ENCODE measurements at regions not wholly inside any gene's neighbourhood (a gene's known extent, or its start where the extent isn't known, plus 50 kb on each side); places are given as distances from the start of the nearest gene placed in this dataset.

DNA sequence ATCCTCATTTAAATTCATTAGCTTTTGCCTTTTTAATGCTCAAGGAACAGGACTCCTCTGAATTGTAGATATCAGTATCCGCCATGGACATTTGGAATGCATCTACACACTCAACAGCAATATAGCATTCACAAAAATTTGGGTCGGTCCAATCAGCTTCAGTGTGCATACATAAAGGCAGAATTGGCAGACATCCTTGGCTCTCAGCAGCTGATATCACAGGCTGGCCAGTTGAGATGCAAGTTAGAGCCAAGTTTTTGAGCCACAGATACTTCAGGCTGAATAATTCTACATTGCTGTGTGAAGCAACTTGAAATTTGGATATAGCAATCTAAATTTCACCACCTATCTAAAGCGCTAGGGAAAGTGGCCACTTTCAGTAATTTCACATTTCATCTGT is 821.1 kb downstream of the PCDH19 start:
- Mint-ChIP-seq H3K9me3 (peaks cover 0 to 12% (median 6%) of the 10 kb centered on the region in 5 donors), H3K27ac (no peak overlapping the region), H3K4me3 (no peak overlapping the region), H3K36me3 (no peaks in the 10 kb centered on the region), H3K27me3 (no peaks in the 10 kb centered on the region), H3K4me1 (no peaks in the 10 kb centered on the region)
- no peak for DNase-seq
- Histone ChIP-seq H3K36me3 (ENCODE audit: insufficient read depth, low read length) (no peaks in the 10 kb centered on the region), H3K4me1 (ENCODE audit: insufficient read depth, low read length) (no peaks in the 10 kb centered on the region), H3K4me3 (ENCODE audit: low read length) (no peak overlapping the region), H3K9me3 (ENCODE audit: low read length) (no peaks in the 10 kb centered on the region), H3K27ac (ENCODE audit: low read depth, low read length) (no peak overlapping the region), H3K27me3 (ENCODE audit: insufficient read depth, low read length, poor library complexity, severe bottlenecking) (no peaks in the 10 kb centered on the region)
- ChIA-PET POLR2A (no interaction called here), CTCF (no interaction called here)

DNA sequence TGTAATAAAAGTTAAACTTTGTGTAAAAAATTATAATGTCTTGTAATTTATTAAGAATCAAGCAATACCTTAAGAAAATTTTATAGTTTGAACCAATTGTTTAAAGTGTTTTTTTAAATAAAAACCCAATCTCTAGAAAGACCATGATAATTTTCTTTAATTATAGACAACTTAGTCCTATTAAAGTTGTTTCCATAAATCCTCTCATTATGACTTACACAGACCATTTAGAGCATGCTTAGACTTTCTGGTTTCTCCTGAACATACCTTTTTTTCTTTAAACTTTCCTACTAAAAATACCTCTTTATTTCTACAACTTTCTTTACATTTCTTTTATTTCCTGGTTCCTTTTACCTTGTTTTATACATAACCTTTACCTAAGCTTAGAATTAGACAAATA is 837.4 kb downstream of the PCDH19 start:
- ChIA-PET CTCF (no interaction called here), POLR2A (no interaction called here)
- H3K9me3 Mint-ChIP-seq = peaks cover 7 to 20% (median 13%) of the 10 kb centered on the region in 5 donors
- Histone ChIP-seq H3K27me3 (ENCODE audit: insufficient read depth, low read length, poor library complexity, severe bottlenecking) (no peaks in the 10 kb centered on the region), H3K9me3 (ENCODE audit: low read length) (no peaks in the 10 kb centered on the region), H3K4me3 (ENCODE audit: low read length) (no peak overlapping the region), H3K27ac (ENCODE audit: low read depth, low read length) (no peak overlapping the region), H3K36me3 (ENCODE audit: insufficient read depth, low read length) (no peaks in the 10 kb centered on the region), H3K4me1 (ENCODE audit: insufficient read depth, low read length) (no peaks in the 10 kb centered on the region)
- DNase-seq = no peak
- no peaks in the 10 kb centered on the region for H3K36me3 Mint-ChIP-seq
- no peak overlapping the region for H3K4me3 Mint-ChIP-seq
- H3K27ac Mint-ChIP-seq = no peak overlapping the region
- H3K27me3 Mint-ChIP-seq = peaks cover 0 to 3% of the 10 kb centered on the region in 2 donors
- no peaks in the 10 kb centered on the region for H3K4me1 Mint-ChIP-seq

DNA sequence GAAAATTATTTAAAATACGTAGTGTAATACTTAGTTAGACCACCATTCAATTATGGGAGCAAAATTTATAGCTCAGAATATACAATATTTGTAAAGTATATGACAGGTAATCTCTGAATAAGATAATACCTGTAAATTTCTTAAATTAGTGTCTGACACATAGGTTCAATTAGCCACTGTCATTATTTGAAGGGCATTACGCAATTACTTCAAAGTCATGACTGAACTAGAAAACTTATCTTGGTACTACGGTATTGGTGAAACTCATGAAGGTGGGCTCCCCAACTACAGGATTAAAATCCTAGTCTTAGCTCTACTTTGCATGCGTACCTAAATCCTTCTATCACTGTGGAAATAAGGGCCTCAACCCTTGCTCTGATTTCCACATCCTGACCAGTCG is 860.7 kb downstream of the PCDH19 start:
- H3K4me1 ChIP-seq (ENCODE audit: insufficient read depth, low read length) = no peaks in the 10 kb centered on the region
- no peaks in the 10 kb centered on the region for H3K27me3 ChIP-seq (ENCODE audit: insufficient read depth, low read length, poor library complexity, severe bottlenecking)
- no peaks in the 10 kb centered on the region for H3K36me3 Mint-ChIP-seq
- no peaks in the 10 kb centered on the region for H3K27me3 Mint-ChIP-seq
- H3K27ac ChIP-seq (ENCODE audit: low read depth, low read length) = no peak overlapping the region
- H3K4me3 Mint-ChIP-seq = no peak overlapping the region
- H3K9me3 Mint-ChIP-seq = peaks cover 0 to 10% (median 0%) of the 10 kb centered on the region in 5 donors
- CTCF ChIA-PET = no interaction called here
- no peak overlapping the region for H3K27ac Mint-ChIP-seq
- no peak overlapping the region for H3K4me3 ChIP-seq (ENCODE audit: low read length)
- POLR2A ChIA-PET = no interaction called here
- H3K9me3 ChIP-seq (ENCODE audit: low read length) = no peaks in the 10 kb centered on the region
- no peaks in the 10 kb centered on the region for H3K4me1 Mint-ChIP-seq
- H3K36me3 ChIP-seq (ENCODE audit: insufficient read depth, low read length) = no peaks in the 10 kb centered on the region
- DNase-seq = no peak

DNA sequence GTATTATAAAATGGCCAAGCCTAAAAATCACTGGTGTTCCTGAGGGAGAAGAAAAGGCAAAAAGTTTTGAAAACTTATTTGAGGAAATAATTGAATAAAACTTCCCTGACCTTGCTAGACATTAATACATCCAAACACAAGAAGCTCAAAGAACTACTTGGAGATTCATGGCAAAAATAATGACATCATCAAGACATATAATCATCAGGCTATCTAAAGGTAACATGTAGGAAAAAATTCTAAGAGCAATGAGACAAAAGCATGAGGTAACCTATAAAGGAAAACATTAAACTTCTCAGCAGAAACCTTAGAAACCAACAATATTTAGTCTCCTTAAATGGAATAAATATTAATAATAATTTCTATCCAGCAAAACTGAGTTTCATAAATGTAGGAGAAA is 887.6 kb downstream of the PCDH19 start:
- H3K4me1 Mint-ChIP-seq = no peaks in the 10 kb centered on the region
- Histone ChIP-seq H3K4me1 (ENCODE audit: insufficient read depth, low read length) (no peaks in the 10 kb centered on the region), H3K9me3 (ENCODE audit: low read length) (no peaks in the 10 kb centered on the region), H3K36me3 (ENCODE audit: insufficient read depth, low read length) (no peaks in the 10 kb centered on the region), H3K27me3 (ENCODE audit: insufficient read depth, low read length, poor library complexity, severe bottlenecking) (no peaks in the 10 kb centered on the region), H3K4me3 (ENCODE audit: low read length) (no peak overlapping the region), H3K27ac (ENCODE audit: low read depth, low read length) (no peak overlapping the region)
- H3K4me3 Mint-ChIP-seq = no peak overlapping the region
- ChIA-PET POLR2A (no interaction called here), CTCF (no interaction called here)
- peaks cover 0 to 7% (median 1%) of the 10 kb centered on the region in 5 donors for H3K9me3 Mint-ChIP-seq
- no peaks in the 10 kb centered on the region for H3K36me3 Mint-ChIP-seq
- no peak for DNase-seq
- H3K27ac Mint-ChIP-seq = no peak overlapping the region
- H3K27me3 Mint-ChIP-seq = no peaks in the 10 kb centered on the region

DNA sequence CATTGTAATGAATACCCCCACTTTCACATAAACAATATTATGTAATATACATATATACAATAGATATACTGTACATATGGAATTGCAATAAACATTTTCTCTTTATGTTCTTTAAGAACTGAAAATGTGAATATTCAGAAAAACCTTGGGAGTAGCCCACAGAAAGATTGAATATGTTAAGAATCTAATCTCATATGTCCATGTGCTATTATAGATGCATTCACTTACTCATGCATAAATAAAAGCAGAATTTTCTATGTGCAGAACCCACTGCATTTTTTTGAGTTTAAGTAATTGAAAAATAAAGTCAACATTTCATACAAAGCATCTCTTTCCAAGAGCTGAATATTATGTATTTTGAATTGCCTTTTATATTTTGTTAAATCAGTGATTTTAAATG is 902.3 kb downstream of the PCDH19 start:
- Histone ChIP-seq H3K9me3 (ENCODE audit: low read length) (no peaks in the 10 kb centered on the region), H3K4me3 (ENCODE audit: low read length) (no peak overlapping the region), H3K27me3 (ENCODE audit: insufficient read depth, low read length, poor library complexity, severe bottlenecking) (no peaks in the 10 kb centered on the region), H3K4me1 (ENCODE audit: insufficient read depth, low read length) (no peaks in the 10 kb centered on the region), H3K27ac (ENCODE audit: low read depth, low read length) (no peak overlapping the region), H3K36me3 (ENCODE audit: insufficient read depth, low read length) (no peaks in the 10 kb centered on the region)
- no peak for DNase-seq
- Mint-ChIP-seq H3K27me3 (no peaks in the 10 kb centered on the region), H3K4me1 (no peaks in the 10 kb centered on the region), H3K36me3 (no peaks in the 10 kb centered on the region), H3K9me3 (peaks cover 0 to 3% (median 0%) of the 10 kb centered on the region in 5 donors), H3K27ac (no peak overlapping the region), H3K4me3 (no peak overlapping the region)
- ChIA-PET POLR2A (no interaction called here), CTCF (no interaction called here)

- no peaks in the 10 kb centered on the region for H3K9me3 ChIP-seq (ENCODE audit: low read length)
- H3K27ac ChIP-seq (ENCODE audit: low read depth, low read length) = no peak overlapping the region
- CTCF ChIA-PET = no interaction called here
- no peak for DNase-seq
- Mint-ChIP-seq H3K36me3 (no peaks in the 10 kb centered on the region), H3K27ac (no peak overlapping the region), H3K27me3 (peaks cover 0 to 5% of the 10 kb centered on the region in 2 donors), H3K4me1 (no peaks in the 10 kb centered on the region), H3K9me3 (peaks cover 0 to 18% (median 2%) of the 10 kb centered on the region in 5 donors), H3K4me3 (no peak overlapping the region)
- H3K4me1 ChIP-seq (ENCODE audit: insufficient read depth, low read length) = no peaks in the 10 kb centered on the region
- no peaks in the 10 kb centered on the region for H3K27me3 ChIP-seq (ENCODE audit: insufficient read depth, low read length, poor library complexity, severe bottlenecking)
- H3K4me3 ChIP-seq (ENCODE audit: low read length) = no peak overlapping the region
- POLR2A ChIA-PET = no interaction called here
- no peaks in the 10 kb centered on the region for H3K36me3 ChIP-seq (ENCODE audit: insufficient read depth, low read length)
Observed at GRCh38 chrX:99495453-99495852, 914.6 kb downstream of the PCDH19 start.

DNA sequence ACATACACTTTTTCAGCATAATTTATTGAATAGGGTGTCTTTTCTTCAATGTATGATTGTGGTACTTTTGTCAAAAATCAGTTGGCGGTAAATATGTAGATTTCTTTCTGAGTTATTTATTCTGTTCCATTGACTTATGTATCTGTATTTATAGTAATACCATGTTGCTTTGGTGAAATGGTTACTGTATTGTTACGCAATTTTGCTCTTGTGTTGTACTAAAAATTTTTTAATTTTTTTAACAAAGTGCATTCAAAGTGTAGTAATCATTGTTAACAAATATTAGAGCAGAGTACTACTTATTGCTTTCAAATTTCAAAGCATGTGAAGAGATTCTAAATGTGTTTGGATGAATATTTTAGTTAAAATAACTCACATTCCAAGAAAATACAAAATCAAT is 915.4 kb downstream of the PCDH19 start:
- Histone ChIP-seq H3K4me3 (ENCODE audit: low read length) (no peak overlapping the region), H3K4me1 (ENCODE audit: insufficient read depth, low read length) (no peaks in the 10 kb centered on the region), H3K36me3 (ENCODE audit: insufficient read depth, low read length) (no peaks in the 10 kb centered on the region), H3K27ac (ENCODE audit: low read depth, low read length) (no peak overlapping the region), H3K9me3 (ENCODE audit: low read length) (no peaks in the 10 kb centered on the region), H3K27me3 (ENCODE audit: insufficient read depth, low read length, poor library complexity, severe bottlenecking) (no peaks in the 10 kb centered on the region)
- Mint-ChIP-seq H3K9me3 (peaks cover 0 to 18% (median 2%) of the 10 kb centered on the region in 5 donors), H3K27ac (no peak overlapping the region), H3K4me1 (no peaks in the 10 kb centered on the region), H3K27me3 (peaks cover 0 to 5% of the 10 kb centered on the region in 2 donors), H3K4me3 (no peak overlapping the region), H3K36me3 (no peaks in the 10 kb centered on the region)
- POLR2A ChIA-PET = no interaction called here
- DNase-seq = no peak
- CTCF ChIA-PET = no interaction called here

DNA sequence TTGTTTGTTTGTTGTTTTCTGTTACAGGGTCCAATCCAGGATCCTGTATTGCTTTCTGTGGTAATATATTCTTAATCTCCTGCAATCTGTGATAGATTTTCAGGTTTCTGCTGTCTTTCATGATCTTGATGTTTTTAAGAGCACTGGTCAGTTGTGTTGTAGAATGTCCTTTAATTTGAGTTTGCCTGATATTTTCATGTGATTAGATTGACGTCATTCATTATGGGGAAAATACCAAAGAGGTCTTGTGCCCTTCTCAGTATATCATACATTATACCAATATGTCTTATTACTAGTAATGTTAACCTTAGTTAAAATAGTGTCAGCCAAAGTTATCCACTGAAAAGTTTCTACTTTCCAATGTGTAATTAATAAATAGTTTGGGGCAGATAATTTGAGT is 929.3 kb downstream of the PCDH19 start:
- Mint-ChIP-seq H3K9me3 (peaks cover 0 to 2% (median 0%) of the 10 kb centered on the region in 5 donors), H3K27me3 (peaks cover 0 to 2% of the 10 kb centered on the region in 2 donors), H3K27ac (no peak overlapping the region), H3K4me1 (no peaks in the 10 kb centered on the region), H3K36me3 (no peaks in the 10 kb centered on the region), H3K4me3 (no peak overlapping the region)
- CTCF ChIA-PET = no interaction called here
- Histone ChIP-seq H3K27me3 (ENCODE audit: insufficient read depth, low read length, poor library complexity, severe bottlenecking) (no peaks in the 10 kb centered on the region), H3K36me3 (ENCODE audit: insufficient read depth, low read length) (no peaks in the 10 kb centered on the region), H3K9me3 (ENCODE audit: low read length) (no peaks in the 10 kb centered on the region), H3K4me3 (ENCODE audit: low read length) (no peak overlapping the region), H3K27ac (ENCODE audit: low read depth, low read length) (no peak overlapping the region), H3K4me1 (ENCODE audit: insufficient read depth, low read length) (no peaks in the 10 kb centered on the region)
- POLR2A ChIA-PET = no interaction called here
- no peak for DNase-seq

- ChIA-PET CTCF (no interaction called here), POLR2A (no interaction called here)
- no peak overlapping the region for H3K27ac ChIP-seq (ENCODE audit: low read depth, low read length)
- Mint-ChIP-seq H3K27ac (no peak overlapping the region), H3K4me1 (no peaks in the 10 kb centered on the region), H3K9me3 (peaks cover 0 to 8% (median 2%) of the 10 kb centered on the region in 5 donors), H3K4me3 (no peak overlapping the region), H3K27me3 (no peaks in the 10 kb centered on the region), H3K36me3 (no peaks in the 10 kb centered on the region)
- H3K27me3 ChIP-seq (ENCODE audit: insufficient read depth, low read length, poor library complexity, severe bottlenecking) = no peaks in the 10 kb centered on the region
- H3K4me1 ChIP-seq (ENCODE audit: insufficient read depth, low read length) = no peaks in the 10 kb centered on the region
- no peak for DNase-seq
- no peaks in the 10 kb centered on the region for H3K9me3 ChIP-seq (ENCODE audit: low read length)
- no peaks in the 10 kb centered on the region for H3K36me3 ChIP-seq (ENCODE audit: insufficient read depth, low read length)
- H3K4me3 ChIP-seq (ENCODE audit: low read length) = no peak overlapping the region
Observed at GRCh38 chrX:99469439-99469838, 940.6 kb downstream of the PCDH19 start.
